ENCODE measurements at regions not wholly inside any gene's neighbourhood (a gene's known extent, or its start where the extent isn't known, plus 50 kb on each side); places are given as distances from the start of the nearest gene placed in this dataset.

- BruUV-seq (replicated peaks) = no TSS peak
- CTCF ChIA-PET = no interaction called here
- Histone ChIP-seq H3K9me3 (ENCODE audit: control insufficient read depth in 1 of 2, insufficient read depth in 1 of 2, low read depth in 1 of 2, low read length in 2 of 2) (no peaks in the 10 kb centered on the region), H3K4me1 (ENCODE audit: control insufficient read depth in 1 of 2, insufficient read depth in 2 of 2, low read length in 2 of 2) (no peaks in the 10 kb centered on the region), H2AFZ (ENCODE audit: low read depth, low read length, poor library complexity, severe bottlenecking) (no peak overlapping the region), H3K4me2 (ENCODE audit: low read length) (no peak overlapping the region), H3K9me2 (ENCODE audit: insufficient read depth) (no peaks in the 10 kb centered on the region), H4K20me1 (ENCODE audit: insufficient read depth) (no peaks in the 10 kb centered on the region), H3K27ac (ENCODE audit: low read depth, low read length) (no peak overlapping the region), H3K79me2 (ENCODE audit: insufficient read depth, low read length) (no peaks in the 10 kb centered on the region), H3K27me3 (ENCODE audit: insufficient read depth, low read length) (no peaks in the 10 kb centered on the region), H3K36me3 (ENCODE audit: control insufficient read depth in 1 of 2, insufficient read depth in 2 of 2, low read length in 2 of 2) (no peaks in the 10 kb centered on the region), H3K9ac (ENCODE audit: low read length) (no peak overlapping the region), H3K4me3 (replicated peaks in 1 of 2; ENCODE audit: low read depth in 1 of 2, low read length in 2 of 2) (no peak overlapping the region)
- intact Hi-C loops (cut with micrococcal nuclease) = no loop called here
- ATAC-seq (no peak), DNase-seq (ENCODE audit: low read depth, low spot score) (no peak)
- POLR2A ChIA-PET = no interaction called here
- no peak for TF ChIP-seq ZFX (IDR thresholded peaks at IDR 0.05)
- RAD21 ChIA-PET (ENCODE audit: low non-redundant PET in 1 of 2, low total read pairs in 2 of 2, uncharacterized antibody in 2 of 2, unreplicated experiment in 2 of 2) = no interaction called here
Observed at GRCh38 chr4:171288816-171289432, 524.3 kb upstream of the GALNTL6 start.

GRCh38 chr4:171281359-171281758 is 531.8 kb upstream of the GALNTL6 start:
- no peaks in the 10 kb centered on the region for H3K79me2 ChIP-seq (ENCODE audit: insufficient read depth, low read length)
- ATAC-seq (no peak), DNase-seq (ENCODE audit: low read depth, low spot score) (no peak)
- H3K4me2 ChIP-seq (ENCODE audit: low read length) = no peak overlapping the region
- H3K9me3 ChIP-seq (ENCODE audit: control insufficient read depth in 1 of 2, insufficient read depth in 1 of 2, low read depth in 1 of 2, low read length in 2 of 2) = no peaks in the 10 kb centered on the region
- BruUV-seq (replicated peaks) = no TSS peak
- no peak overlapping the region for H3K9ac ChIP-seq (ENCODE audit: low read length)
- H4K20me1 ChIP-seq (ENCODE audit: insufficient read depth) = no peaks in the 10 kb centered on the region
- no peaks in the 10 kb centered on the region for H3K9me2 ChIP-seq (ENCODE audit: insufficient read depth)
- H3K27me3 ChIP-seq (ENCODE audit: insufficient read depth, low read length) = no peaks in the 10 kb centered on the region
- no peak overlapping the region for H3K27ac ChIP-seq (ENCODE audit: low read depth, low read length)
- POLR2A ChIA-PET = no interaction called here
- intact Hi-C loops (cut with micrococcal nuclease) = no loop called here
- RAD21 ChIA-PET (ENCODE audit: low non-redundant PET in 1 of 2, low total read pairs in 2 of 2, uncharacterized antibody in 2 of 2, unreplicated experiment in 2 of 2) = no interaction called here
- no peak overlapping the region for H3K4me3 ChIP-seq (replicated peaks in 1 of 2; ENCODE audit: low read depth in 1 of 2, low read length in 2 of 2)
- CTCF ChIA-PET = no interaction called here
- no peak for TF ChIP-seq RAD21 (IDR thresholded peaks at IDR 0.05; ENCODE audit: low read depth)
- no peak for TF ChIP-seq MAX (IDR thresholded peaks at IDR 0.05)
- no peak for TF ChIP-seq JUND (IDR thresholded peaks at IDR 0.05)
- no peak for TF ChIP-seq ATF3 (IDR thresholded peaks at IDR 0.05)
- no peak for TF ChIP-seq YY1 (IDR thresholded peaks at IDR 0.05; ENCODE audit: extremely low read depth, insufficient replicate concordance, low read depth, low read length)
- no peak for TF ChIP-seq ZFX (IDR thresholded peaks at IDR 0.05)
- TF ChIP-seq SP1 (IDR thresholded peaks at IDR 0.05; ENCODE audit: low read depth) = no peak
- H2AFZ ChIP-seq (ENCODE audit: low read depth, low read length, poor library complexity, severe bottlenecking) = no peak overlapping the region
- H3K4me1 ChIP-seq (ENCODE audit: control insufficient read depth in 1 of 2, insufficient read depth in 2 of 2, low read length in 2 of 2) = no peaks in the 10 kb centered on the region
- H3K36me3 ChIP-seq (ENCODE audit: control insufficient read depth in 1 of 2, insufficient read depth in 2 of 2, low read length in 2 of 2) = no peaks in the 10 kb centered on the region
